ENCODE measurements at regions not wholly inside any gene's neighbourhood (a gene's known extent, or its start where the extent isn't known, plus 50 kb on each side); places are given as distances from the start of the nearest gene placed in this dataset.
A peak's percentile ranks its signal among the peaks of the same experiment; 100 is the strongest.

GRCh38 chr2:105556366-105556765 is 157.5 kb upstream of the FHL2 start:
- no peak for DNase-seq (ENCODE audit: low read depth)
- H3K4me3 ChIP-seq (ENCODE audit: low read depth, low read length): no peak overlapping the region
- no peak for TF ChIP-seq CTCF (IDR thresholded peaks at IDR 0.05; ENCODE audit: low read depth, low read length, missing control alignments)

DNA sequence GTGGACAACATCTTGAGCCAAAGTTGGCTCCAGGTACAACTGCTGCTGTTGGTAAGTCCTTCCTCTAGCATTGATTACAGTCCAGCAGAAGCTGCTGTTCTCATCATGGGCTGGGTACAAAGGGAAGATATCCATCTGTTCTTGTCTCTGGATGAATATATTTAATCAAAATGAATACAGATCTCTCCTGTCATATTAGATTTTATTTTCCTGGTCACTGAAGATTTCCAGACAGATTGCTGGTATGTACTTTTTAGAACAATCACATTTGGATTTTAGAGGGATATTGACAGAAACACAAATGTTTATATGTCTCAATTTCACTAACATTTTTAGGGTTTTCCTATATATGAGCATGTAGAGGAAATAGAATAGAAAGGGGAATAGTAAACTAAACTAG is 155.4 kb upstream of the FHL2 start:
- DNase-seq (ENCODE audit: low read depth): no peak
- TF ChIP-seq CTCF (IDR thresholded peaks at IDR 0.05; ENCODE audit: low read depth, low read length, missing control alignments): no peak
- no peak overlapping the region for H3K4me3 ChIP-seq (ENCODE audit: low read depth, low read length)

GRCh38 chr2:105553538-105554196 is 154.8 kb upstream of the FHL2 start:
- no peak for DNase-seq (ENCODE audit: low read depth)
- no peak overlapping the region for H3K4me3 ChIP-seq (ENCODE audit: low read depth, low read length)
- no peak for TF ChIP-seq CTCF (IDR thresholded peaks at IDR 0.05; ENCODE audit: low read depth, low read length, missing control alignments)

DNA sequence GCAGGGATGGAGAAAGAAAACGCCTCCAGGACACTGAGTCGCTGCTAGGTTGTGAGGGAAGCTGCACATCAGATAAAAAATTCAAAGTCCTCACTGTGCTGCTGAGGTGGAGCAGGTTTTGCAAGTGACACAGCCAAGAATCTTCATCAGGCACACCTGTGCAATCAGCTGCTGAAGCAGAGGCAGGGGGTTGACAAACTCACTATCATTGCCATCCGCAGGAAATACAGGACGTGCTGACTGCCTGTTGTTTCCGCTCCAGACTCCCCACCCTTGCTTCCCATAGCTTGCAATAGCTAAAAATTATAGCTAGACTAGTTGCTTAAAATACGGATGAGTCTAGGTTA is 147.8 kb upstream of the FHL2 start:
- H3K4me3 ChIP-seq (ENCODE audit: low read depth, low read length): no peak overlapping the region
- TF ChIP-seq CTCF (IDR thresholded peaks at IDR 0.05; ENCODE audit: low read depth, low read length, missing control alignments): no peak
- no peak for DNase-seq (ENCODE audit: low read depth)

GRCh38 chr2:105545730-105546627 is 147.1 kb upstream of the FHL2 start:
- DNase-seq (ENCODE audit: low read depth): peak; percentile 13
- peak; percentile 70 for TF ChIP-seq CTCF (IDR thresholded peaks at IDR 0.05; ENCODE audit: low read depth, low read length, missing control alignments)
- H3K4me3 ChIP-seq (ENCODE audit: low read depth, low read length): no peak overlapping the region

- DNase-seq (ENCODE audit: low read depth): no peak
- no peak for TF ChIP-seq CTCF (IDR thresholded peaks at IDR 0.05; ENCODE audit: low read depth, low read length, missing control alignments)
- H3K4me3 ChIP-seq (ENCODE audit: low read depth, low read length): no peak overlapping the region
Observed at GRCh38 chr2:105544591-105545377, 145.9 kb upstream of the FHL2 start.
